CD4-positive, alpha-beta T cell treated with Interleukin-17A for 1 hour (primary cell): ENCODE measurements at regions not wholly inside any gene's neighbourhood (a gene's known extent, or its start where the extent isn't known, plus 50 kb on each side); places are given as distances from the start of the nearest gene placed in this dataset.
"Not testable (repeated sequence)": the region's sequence is repeated elsewhere in the genome, so short reads cannot be mapped to it uniquely, and the experiment has no call there.

Source experiments
- DNase-seq: peaks from one replicate; pipeline ENCODE4 v3.0.0-alpha.2; 2020

DNA sequence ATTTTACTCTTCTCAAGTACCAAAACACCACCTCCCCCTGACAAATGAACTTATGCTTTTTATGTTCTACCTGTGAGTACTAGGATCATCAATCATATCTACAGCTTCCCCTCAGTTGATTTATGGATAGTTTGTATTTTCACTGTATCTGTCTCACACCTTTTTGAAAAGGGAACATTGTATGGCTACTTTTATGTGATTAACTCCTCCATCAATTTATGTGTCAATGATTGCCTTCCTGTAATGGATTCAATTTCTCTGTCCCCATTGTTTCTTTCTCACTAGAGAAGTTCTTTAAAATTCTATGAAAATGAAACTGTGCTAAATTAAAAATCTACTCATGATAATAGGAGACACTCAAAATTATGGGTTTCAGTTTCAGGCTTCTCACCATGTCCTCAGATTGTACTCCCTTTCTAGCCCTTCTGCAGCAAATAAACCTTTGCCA is 935.0 kb downstream of the TRIB2 start:
- DNase-seq = no peak

DNA sequence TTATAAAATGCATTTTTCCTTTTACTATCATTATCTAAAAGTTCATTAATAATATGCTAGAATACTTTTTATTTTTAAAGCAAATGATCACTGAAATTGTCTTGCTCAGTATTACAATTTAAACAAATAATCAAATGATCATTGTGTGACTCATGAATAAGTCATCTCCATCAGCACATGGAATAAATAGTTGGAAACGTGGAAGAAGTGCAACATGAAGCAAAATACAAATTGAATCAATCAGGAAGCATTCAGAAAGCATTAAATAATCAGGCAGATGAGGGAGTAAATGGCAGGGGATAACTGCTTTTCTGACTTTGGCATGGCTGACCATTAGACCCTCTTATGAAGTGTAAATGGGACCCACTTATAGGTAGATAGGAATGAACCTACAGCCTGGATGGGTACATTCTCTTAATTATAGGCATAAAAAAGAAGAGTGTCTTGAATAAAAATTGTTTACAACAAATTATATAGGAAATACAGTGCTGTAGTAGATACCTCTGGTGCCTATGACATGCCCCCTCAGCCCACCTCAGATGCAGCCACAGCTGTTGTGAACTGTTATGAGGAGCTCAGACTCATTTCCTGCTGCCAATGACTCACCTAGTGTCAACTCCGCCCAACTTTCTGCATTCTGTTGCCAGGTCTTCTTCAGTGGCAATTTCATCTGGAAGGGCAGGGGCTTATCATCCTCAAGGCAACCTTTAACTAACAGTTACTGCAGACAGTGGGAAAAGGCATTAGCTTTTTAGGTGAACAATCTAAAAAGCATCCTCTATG is 936.0 kb downstream of the TRIB2 start:
- DNase-seq = no peak

DNA sequence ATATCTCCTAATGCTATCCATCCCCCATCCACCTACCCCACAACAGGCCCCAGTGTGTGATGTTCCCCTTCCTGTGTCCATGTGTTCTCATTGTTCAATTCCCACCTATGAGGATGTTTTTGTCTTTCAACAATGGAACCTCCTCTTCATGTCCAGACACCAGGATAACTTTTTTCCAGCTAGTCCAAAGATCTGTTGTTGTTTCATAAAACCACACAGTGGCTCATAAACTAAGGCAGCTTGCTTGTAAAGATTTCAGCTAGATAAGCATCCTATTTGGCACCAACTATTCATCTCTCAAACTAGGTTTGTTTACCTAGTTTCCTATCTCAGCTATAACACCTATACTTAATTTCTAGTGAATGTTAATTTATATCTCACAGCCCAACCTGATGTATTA is 937.7 kb downstream of the TRIB2 start:
- DNase-seq = no peak

DNA sequence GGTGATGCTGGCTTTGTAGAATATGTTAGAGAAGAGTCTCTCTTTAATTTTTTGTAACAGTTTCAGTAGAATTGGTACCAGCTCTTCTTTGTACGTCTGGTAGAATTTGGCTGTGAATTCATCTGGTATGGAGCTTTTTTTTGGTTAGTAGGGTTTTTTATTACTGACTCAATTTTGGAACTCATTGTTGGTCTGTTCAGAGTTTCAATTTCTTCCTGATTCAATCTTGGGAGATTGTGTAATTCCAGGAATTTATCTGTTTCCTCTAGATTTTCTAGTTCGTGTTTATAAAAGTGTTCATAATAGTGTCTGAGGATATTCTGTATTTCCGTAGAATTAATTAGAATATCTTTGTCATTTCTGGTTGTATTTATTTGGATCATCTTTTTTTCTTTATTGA is 943.5 kb downstream of the TRIB2 start:
- no peak for DNase-seq

DNA sequence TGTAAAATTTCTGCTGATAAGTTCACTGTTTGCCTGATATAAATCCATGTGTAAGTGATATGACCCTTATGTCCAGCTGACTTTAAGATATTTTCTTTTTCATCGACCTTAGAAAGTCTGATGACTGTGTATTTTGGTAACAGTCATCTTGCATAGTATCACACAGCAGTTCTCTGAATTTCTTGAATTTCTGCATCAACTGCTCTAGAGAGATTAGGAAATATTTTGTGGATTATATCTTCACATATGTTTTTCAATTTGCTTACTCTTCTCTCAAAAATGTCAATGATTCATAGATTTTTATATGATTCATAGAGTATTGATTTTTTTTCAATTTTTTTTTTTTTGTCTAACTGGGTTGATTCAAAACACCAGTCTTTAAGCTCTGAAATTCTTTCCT is 945.3 kb downstream of the TRIB2 start:
- no peak for DNase-seq

DNA sequence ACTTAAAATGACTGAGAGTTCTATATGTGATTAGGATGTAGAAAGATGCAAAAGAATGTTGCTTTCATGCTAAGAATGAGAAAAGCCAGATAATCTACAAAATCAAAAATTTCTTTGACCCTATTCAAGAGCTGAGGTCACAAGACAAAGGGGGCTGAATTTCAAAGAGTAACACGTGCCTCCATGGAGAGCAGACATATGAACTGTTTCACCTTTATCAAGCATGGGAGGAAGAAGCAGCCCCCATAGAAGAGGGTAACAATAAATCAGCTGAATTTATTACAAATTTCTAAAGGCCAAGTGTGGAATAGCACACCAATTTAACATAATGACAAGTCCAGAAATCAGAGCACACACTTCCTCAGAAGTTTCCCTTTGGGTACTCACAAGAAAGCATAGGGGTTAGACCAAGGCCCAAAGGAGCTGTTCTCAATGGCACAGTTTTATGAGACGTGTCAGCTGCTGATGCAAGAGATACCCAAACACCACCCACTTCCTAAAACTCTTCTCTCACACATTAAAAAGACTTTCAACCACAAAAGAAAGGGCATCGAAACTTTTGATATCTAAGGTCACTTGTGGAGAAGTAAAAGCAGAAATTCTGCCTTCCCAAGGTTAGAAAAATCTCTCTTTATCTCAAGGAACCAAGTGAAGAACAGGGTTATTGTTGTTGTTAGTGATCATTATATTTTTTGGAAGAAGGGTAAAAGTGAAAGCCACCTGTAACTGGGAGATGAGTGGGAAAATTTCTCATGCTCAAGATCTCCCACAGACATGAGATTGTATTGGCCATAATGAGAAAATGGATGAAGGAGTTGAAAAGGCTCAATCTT is 950.1 kb downstream of the TRIB2 start:
- no peak for DNase-seq

DNA sequence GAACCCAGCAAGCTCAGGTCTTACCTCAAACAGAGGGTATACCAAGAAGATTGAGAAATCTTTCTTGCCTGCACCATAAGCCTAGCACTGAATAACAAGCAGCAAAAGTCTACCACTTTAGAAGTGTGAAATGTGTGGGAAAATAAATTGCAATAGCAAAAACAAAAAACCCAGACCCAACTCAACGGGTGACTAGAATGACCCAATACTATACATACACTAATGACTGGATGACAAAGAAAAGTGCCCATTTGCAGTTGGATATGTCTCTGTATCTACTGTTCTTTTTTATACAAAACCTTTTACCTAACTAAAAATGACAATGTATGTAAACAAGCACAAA is 950.6 kb downstream of the TRIB2 start:
- no peak for DNase-seq

DNA sequence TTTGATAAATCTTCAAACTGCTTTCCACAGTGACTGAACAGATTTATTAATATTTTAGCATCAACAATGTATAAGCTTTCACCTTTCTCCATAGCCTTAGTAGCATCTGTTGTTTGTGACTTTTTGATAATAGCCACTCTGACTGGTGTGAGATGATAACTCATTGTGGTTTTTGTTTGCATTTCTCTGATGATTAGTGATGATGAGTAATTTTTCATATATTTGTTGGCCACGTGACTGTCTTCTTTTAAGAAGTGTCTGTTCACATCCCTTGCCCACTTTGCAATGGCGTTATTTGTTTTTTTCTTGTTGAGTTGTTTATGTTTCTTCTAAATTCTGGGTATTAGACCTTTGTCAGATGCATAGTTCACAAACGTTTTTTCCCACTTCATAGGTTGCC is 952.9 kb downstream of the TRIB2 start:
- DNase-seq = no peak

DNA sequence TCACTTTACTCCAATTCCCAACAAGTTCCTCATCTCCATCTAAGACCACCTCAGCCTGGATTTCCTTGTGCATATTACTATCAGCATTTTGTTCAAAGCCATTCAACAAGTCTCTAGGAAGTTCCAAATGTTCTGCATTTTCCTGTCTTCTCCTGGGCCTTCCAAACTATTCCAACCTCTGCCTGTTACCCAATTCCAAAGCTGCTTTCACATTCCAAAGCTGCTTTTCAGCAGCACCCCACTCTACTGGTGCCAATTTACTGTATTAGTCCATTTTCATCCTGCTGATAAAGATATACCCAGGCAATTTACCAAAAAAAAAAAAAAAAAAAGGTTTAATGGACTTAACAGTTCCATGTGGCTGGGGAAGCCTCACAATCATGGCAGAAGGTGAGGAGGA is 957.1 kb downstream of the TRIB2 start:
- not testable (repeated sequence) for DNase-seq

DNA sequence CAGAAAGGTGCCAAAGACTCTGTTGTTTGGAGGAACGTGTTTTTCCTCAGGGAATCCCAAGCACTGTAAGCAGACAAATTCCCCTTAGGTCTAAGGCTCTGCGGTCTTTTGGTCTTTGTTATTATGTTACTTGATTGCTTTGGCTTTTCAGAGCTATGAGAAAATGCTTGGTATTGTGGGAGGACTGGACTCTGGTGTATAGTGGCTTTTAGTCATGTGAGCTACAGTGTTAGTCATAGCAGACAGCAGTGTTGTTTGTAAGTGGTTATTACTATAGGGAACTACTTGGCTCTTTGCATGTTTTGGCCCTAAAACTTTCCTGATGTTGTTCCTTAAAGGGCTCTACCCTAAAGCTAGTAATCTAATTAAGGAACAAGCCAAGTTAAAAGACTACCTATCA is 956.2 kb upstream of the LRATD1 start:
- DNase-seq = no peak

DNA sequence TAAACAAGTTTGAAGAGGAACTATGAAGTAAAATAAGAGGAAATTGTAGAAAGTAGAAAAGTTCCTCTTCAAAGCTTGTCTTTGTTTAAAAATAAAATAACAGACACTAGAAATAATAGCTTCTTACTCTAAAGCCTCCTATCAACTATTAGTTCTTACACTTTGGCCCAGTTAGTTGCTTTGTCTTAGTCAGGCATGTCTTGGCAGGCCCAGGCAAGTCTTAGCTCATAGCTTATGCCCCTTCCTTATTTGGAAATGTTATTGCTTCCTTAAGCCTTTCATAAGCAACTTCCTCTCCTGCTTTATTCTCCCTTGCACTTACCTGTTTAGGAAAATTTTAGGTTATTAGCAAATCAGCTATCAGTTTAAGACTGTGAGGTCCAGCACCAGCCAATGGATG is 950.6 kb upstream of the LRATD1 start:
- no peak for DNase-seq

DNA sequence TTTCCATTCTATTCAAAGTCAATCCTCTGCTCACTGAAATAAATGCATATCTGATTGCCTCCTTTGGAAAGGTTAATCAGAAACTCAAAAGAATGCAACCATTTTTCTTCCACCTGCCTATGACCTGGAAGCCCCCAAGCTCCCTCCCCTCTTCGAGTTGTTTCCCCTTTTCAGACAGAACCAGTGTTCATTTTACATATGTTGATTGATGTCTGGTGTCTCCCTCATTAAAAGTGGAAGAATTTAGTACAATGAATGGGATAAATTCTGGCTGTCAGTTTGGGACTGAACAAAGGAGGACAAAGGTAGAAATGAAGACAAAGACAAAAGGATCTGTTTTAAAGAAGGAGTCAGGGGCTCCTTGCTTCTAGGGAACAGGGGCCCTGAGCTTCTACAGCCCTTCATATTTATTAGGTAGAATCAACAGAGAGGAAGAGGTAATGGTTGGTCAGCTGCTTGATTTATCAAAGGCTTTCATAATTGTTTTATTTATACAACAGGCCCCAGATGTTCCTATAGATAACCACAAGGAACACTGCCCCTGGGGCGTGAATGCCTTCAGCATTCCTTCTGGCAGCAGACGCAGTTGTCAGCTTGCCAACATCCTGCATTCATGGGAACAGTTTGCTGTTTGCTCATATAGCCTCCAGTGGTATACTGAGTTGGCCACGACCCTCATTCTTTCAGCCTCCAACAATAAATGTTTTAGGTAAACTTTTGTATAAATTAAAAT is 949.8 kb upstream of the LRATD1 start:
- DNase-seq = no peak

DNA sequence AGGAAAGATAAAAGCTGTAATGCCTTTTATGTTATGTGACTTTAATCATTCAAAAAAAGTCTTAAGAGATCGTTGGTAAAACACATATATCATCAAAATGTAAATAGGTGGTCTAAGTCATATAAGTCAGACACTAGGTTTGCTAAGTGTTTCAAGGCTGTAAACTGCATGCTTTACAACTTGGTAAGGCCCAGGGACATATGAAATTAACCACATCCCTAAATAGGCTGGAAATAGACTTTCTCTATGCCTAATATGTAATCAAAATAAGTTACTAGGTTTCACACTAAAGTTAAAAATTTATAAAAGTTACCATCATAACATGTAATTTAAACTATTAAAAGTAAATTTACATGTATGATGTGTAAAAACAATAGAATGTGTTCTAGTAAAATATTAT is 946.3 kb upstream of the LRATD1 start:
- DNase-seq = no peak

DNA sequence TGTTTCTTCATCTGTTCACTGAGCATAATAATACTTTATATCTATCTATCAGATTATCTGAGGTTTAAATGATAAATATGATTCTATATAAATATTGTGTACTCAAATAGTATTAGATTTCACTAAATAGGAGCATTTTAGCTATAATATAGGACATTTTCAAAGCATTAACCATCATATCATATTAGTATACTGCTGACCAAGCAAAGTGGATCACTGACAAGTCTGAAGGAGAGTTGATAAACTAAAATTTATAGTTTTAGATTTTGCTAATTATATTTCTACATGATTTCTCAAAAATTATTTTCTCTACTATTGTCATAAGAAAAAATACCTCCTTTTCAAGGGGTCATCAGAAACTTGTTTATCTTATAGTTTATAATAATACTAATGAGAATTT is 937.8 kb upstream of the LRATD1 start:
- DNase-seq = no peak

DNA sequence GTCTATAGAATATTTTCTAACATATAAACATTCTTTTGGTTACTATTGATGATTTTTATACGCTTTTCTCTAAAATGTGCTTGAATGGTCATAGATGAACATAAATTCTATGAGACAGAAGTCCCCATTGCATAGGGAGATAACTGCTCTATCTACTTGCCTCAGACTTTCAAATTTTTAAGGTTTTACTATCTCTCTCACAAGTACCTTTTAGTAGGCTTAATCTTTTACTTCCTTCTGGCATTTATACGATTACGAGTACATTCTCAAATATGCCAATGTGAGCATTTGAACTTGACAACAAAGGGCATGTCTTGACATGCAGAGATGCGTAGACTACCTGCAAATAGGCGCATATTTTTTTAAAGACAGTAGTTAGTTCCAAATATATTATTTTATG is 935.9 kb upstream of the LRATD1 start:
- DNase-seq = no peak

DNA sequence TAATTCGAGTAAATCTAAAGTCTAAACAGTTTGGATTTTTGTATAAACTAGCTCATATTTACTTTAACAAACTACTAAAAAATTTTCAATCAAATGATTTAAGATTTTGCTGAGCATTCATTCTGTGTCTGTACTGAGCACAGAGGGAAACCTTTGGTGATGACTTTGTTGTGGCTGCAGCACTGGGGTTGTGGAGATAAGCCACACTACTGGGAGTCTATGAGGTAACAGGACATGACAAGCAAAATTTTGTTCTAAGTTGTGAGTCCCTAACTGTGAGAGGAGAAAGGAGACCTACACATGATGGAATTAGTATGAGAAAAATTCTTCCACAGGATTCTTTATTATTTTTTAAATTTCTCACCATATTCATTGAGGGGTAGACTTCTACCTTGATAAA is 933.7 kb upstream of the LRATD1 start:
- no peak for DNase-seq

DNA sequence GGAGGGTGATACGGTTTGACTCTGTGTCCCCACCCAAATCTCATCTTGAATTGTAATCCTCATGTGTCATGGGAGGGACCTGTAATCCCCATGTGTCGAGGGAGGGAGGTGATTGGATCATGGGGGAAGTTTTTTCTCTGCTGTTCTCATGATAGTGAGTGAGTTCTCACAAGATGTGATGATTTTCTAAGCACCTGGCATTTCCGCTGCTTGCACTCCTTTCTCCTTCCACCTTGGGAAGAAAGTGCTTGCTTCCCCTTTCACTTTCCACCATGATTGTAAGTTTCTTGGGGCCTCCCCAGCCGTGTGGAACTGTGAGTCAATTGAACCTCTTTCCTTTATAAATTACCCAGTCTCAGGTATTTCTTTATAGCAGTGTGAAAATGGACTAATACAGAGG is 932.6 kb upstream of the LRATD1 start:
- not testable (repeated sequence) for DNase-seq

DNA sequence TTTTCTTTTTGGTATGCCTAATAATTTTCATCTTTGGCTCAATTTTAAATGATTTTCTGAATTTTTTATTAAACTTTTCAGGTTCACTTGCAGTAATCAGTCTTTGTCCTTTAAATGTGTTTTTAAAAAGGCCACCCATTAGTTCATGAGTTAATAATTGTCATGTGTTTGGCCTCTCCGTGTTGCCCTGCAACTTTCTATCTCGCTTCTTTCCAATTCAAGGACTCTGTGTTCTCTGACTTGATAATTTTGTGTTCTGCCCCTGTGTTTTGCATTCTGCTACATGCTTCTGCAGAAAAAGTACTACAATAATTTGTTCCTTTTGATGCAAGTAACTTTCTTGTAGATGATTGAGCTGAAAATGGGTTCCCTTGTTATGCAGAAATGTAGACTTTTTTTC is 921.4 kb upstream of the LRATD1 start:
- no peak for DNase-seq

DNA sequence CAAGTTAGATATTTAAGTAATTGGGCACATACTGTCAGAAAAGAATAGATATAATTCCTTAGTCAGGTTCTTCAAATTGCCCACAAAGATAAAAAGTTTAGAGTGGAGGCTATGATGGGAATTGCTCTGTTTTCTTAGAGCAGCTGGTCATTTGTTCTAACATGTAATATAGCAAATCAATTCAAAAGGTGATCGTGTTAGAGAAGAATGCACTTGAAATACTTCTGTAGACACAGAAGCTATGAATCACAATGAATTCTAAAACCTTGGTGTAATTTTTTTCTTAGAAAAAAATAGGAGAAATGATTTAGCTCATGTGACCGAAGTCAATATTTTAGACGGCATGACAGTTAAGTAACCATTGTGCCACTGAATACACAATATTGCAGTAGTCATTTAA is 918.1 kb upstream of the LRATD1 start:
- no peak for DNase-seq

DNA sequence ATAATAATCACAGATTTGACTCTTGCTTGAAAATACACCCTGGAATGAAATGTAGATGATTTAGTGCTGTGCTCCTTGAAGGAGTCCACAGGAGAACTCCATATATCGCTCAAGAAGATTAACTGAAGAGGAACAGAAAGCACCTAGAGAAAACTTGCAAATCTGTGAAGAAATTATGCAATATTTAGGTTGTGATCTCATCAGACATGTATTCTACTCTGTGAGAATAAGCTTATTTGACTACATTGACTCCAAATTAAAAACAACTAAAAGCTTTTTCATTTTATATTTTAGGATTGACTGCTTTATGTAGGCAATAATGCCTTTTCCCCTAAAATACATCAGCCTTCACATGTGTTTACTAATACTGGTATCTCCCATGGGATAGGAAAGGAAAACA is 906.6 kb upstream of the LRATD1 start:
- no peak for DNase-seq

DNA sequence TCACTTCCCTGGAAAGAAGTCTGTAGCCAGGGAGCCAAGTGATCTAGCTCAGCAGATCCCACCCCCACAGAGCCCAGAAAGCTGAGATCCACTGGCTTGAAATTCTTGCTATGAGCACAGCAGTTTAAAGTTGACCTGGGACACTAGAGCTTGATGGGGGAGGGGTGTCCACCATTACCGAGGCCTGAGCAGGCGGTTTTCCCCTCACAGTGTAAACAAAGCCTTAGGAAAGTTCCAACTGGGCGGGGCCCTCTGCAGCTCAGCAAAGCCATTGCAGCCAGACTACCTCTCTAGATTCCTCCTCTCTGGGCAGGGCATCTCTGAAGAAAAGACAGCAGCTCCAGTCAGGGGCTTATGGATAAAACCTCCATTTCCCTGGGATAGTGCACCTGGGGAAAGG is 887.2 kb upstream of the LRATD1 start:
- DNase-seq = no peak

DNA sequence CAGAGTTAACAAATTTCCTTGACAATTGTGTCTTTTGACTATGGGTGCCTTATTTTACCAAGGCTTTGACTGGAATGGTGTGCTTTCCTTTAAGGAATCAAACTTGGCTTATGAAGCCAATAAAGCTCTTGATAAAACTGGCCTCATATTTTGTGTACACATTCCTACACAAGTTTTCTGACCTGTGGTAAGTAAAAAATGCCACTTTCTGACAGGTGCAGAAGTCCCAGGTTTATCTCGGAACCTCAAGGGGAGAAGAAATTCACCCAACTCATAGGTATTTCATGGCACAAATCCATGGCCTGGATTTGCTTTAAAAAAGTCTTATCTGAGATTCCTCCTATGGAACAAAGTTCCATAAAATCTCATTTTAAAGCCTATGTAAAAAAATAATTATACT is 880.6 kb upstream of the LRATD1 start:
- DNase-seq = no peak

DNA sequence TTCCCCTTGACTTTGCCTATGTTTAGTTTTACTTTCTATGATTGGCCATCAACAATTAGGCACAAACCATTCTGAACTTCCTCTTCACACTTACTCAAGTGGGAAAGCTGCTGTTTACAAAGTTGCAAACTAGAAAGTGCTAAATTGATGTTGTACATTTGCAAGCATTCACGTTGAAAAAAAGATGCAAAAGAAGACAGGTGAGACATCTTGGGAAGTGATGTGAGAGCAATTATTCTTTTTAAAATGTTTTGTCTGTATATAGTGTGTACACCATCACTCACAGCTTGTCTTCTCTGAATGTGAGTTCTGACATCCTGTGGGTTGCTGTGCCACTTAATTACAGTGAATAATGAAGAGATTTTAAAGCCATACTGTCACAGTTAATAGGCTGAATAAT is 874.1 kb upstream of the LRATD1 start:
- no peak for DNase-seq

DNA sequence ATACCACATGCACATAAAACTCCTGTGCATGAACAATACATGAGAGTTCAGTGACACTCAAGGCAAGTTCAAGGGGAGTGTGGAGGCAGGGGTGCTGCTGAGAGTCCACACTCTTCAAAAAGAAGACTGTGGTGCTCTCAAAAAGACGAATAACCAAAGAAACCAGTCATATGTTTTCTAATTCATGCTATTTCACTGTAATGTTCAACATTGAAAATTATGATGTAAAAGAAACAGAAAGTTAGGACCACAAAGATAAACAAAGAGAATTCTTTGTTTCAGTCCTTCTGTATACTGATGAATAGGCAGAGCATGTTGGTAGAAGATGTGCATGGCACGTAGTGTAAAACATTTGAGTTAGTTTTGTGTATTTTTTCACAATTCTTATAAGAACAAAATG is 864.2 kb upstream of the LRATD1 start:
- no peak for DNase-seq
